DMS79 treated with DMSO at 0.1 percent for 48 hours (cell line): ENCODE measurements at regions not wholly inside any gene's neighbourhood (a gene's known extent, or its start where the extent isn't known, plus 50 kb on each side); places are given as distances from the start of the nearest gene placed in this dataset.
"Not testable (repeated sequence)": the region's sequence is repeated elsewhere in the genome, so short reads cannot be mapped to it uniquely, and the experiment has no call there.

ENCODE experiments used
- DNase-seq: peaks from one replicate; lab custom pipeline; 2025; lab: John Stamatoyannopoulos, UW

DNA sequence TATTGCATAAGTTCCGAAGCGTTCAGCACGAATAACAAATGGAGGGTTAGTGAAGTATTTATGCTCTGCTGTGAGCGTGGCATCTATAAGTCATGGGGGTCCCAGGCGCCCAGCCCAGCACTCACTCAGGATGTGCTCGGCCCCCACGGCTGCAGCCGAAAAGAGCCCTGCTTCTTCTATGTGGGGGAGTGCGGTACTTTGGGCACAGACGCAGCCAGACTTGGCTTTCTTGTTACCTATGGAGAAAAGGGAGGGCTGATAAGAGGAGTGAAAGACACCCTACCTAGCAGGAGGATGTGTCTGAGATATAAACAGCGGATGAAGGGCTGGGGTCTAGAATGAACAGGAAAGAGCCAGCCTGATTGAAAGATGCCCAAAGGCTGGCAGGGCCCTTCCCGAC is 51.4 kb downstream of the MRPL36 start:
- DNase-seq, result no peak

- no peak for DNase-seq
Measured at GRCh38 chr5:1747803-1748085, 51.9 kb downstream of the MRPL36 start.

DNA sequence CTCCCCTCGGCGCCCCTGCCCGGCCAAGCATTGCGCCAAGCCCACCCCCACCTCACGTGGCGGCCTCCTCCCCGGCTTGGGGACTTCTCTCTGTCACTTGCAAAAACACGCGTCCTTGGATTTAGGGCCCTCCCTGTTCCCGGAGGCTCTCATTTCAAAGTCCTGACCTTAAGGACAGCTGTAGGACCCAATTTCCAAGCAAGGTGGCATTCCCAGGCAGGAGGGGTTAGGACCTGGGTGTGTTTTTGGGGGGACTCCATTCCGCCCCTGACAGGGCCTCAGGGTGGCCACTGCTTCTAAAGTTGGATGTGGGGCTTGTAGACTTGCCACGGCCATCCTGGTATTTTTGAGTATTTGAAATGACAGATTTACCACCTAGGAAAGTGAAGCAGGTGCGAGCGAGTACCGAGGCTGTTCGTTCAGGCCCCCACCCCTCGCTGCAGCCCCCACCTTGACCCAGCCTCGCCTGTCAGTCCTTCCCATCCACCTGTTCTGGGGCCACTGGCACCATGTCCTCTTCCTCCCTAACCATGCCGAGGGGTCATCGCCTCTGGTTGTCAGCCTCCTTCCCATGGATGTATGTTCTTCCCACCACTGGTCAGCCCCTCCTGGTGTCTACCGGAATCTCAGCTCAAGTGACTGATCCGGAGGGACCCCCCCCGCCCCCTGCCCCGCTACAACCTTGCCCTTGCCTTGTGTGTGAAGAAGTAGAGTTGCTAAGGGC is 52.4 kb downstream of the MRPL36 start:
- no peak for DNase-seq

DNA sequence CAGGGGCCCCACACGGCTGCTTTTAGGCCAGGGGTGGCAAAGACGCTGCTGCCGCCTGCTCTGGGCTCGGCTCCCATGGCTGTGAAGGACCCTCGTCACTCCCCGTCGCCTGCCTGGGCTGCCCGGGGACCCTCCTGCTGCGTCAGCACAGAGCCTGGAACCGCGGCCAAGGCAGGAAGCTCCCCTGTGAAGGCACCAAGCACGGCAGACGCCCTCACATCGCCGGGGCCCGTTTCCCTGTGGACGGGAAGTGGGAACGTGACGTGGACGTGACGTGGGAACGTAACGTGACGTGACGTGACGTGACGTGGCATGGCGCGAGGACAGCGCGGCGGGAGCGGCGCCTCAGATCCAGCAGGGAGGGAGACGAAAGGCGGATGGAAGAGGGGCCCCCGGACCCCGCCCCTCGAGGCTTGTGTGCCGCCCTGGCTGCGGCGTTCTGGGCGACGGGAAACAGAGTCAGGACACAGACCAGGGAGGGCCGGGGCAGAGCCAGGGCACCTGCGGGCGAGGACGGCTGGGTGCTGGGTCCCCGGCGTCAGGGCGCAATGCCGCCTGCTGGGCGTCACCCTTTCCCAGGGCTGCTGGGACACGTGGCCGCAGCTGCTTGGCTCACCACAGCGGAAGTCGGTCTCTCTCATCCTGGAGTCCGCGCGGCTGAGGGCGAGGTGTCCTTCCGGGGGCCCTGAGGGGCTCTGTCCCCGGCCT is 53.1 kb downstream of the MRPL36 start:
- no peak for DNase-seq

DNA sequence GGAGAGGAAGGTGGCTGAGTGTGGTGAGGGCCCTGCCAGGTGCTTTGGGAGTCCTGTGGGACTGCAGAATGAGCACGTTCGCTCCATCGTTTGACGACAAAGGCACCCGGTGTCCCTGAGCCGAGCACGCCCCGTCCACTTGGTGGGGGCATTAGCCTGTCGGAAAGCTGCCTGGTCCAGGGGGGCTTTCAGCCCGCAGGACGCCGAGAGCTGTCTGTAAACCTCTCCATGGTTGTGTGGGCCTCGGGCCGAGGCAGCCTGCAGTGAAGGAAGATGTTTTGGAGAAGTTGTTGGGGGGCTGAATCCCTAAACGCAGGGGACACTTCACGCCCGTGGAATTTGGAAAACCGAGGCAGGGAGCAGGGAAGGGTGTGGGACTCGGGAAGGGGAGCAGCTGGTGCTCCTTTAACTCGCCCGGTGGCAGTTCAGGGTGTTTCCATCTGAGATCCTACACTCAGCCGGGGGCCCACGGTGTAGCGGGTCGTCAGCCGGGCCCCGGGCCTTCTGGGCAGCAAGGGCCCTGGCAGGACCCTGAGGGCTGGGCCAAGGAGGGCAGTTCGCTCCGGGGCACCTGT is 53.8 kb downstream of the MRPL36 start:
- DNase-seq, result no peak

DNA sequence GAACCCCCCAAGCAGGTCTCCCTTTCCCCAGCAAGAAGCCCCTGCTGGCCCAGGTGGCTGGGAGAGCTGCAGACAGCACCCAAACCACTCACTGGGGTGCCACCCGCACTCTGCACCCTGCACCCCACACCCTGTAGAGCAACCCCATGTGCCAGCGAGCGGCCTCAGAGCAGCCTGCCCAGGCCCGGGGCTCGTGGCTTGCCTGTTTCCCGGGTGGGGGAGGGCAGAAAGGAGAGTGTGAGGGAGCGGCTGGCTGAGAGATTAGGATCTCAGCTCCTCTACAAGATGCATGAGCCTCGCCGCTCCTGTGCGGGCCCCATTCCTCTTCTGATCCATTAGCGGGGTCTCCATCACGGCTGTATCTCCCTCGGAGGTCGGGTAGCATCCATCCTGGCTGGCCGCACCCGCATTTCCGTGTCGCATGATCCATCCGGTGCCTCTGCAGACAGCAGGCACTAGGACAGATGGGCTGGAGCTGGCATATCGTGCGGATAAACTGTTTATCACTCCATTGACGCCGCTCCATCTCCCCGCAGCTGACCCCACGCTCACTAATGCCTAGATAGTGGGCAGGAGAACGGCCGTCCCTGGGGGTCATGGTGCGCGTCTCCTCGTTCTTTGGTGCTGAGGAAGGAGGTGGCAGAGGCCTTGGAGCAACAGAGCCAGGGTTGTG is 54.4 kb downstream of the MRPL36 start:
- DNase-seq, result no peak

DNA sequence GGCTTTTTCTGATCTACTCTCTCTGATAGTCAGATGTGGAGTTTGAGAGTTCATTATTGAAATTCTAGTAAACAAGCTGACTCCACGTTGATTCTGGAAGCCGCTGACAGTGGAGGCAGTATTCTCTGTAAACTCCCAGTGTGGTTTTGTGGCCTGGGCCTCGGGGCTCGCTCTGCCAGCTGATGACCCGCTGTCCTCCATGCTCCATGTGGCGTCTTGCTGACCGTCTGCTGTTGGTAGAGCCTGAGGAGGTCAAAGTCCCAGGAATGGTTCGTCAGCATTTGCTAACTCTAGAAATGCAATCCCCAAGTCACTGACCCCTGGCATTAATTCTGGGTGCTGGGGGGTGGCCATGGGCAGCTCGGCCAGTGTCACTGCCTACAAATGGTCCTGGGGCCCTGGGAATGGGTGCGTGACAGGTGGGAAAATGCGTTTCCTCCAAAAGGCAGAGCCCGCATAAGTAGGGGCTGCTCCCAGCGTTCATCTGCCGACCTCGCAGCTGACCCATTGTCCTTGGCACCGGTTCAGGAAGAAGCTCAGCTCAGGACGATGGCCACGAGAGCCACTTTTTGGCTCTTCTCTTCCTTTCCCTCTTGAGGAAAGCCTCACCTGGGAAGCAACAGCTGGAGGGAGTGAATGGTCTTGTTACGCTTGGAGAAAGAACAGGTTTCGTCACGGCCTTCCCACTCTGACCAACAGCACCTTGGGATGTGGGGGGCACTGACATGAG is 55.1 kb downstream of the MRPL36 start:
- DNase-seq, result no peak

GRCh38 chr5:1743769-1744085 is 55.9 kb downstream of the MRPL36 start:
- no peak for DNase-seq

DNA sequence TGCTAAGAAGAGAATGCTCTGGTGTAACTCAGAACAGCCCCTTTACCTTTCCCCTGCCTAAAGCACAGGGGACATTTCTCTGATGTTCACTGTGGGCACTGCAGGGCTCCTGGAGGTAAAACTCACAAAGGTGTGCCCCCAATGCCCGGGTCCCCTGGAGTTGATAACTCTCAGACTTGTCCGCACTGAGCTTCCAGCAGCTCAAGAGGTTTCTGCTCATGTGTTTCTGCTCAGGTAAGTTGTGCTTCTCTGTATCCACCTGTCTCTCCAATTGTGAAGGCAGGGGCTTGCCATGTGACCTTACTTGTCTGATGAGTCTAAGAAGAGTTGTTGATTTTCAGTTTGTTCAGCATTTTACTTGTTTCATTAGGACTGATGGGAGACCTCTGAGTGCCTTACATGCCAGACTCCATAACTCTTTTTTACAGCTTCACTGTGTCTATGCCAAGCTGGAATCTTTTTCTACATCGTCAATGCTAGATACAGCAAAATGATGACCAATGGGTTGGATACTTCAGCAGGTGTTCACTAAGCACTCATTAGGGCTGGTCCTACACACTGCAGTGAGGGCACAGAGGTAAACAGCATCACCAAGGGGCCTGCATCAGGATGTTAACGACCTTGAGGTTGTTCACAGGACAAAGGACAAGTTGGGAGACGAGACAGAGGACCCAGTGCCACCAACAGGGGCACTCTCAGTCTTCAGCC is 56.4 kb downstream of the MRPL36 start:
- no peak for DNase-seq

DNA sequence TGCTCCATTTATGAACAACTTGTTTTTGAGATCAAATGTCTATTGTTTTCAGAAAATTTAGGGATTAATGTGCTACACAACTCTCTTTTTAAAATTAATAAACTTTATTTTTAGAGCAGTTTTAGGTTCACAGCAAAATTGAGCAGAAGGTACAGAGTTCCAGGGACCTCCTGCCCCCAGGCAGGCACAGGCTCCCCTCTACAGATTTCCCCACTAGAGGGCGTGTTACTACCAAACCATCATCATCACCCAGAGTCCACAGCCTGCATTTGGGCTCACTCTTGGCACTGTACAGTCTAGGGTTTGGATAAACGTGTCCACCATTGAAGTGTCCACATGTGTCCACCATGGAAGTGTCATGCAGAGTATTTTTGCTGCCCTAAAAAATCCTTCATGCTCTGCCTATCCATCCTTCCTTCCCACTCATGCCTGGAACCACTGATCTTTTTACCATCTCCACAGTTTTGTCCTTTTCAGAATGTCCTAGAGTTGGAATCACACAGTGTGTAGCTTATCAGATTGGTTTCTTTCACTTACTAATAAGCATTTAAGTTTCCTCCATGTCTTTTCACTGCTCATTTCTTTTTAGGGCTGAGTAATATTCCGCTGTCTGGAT is 61.7 kb downstream of the MRPL36 start:
- no peak for DNase-seq

DNA sequence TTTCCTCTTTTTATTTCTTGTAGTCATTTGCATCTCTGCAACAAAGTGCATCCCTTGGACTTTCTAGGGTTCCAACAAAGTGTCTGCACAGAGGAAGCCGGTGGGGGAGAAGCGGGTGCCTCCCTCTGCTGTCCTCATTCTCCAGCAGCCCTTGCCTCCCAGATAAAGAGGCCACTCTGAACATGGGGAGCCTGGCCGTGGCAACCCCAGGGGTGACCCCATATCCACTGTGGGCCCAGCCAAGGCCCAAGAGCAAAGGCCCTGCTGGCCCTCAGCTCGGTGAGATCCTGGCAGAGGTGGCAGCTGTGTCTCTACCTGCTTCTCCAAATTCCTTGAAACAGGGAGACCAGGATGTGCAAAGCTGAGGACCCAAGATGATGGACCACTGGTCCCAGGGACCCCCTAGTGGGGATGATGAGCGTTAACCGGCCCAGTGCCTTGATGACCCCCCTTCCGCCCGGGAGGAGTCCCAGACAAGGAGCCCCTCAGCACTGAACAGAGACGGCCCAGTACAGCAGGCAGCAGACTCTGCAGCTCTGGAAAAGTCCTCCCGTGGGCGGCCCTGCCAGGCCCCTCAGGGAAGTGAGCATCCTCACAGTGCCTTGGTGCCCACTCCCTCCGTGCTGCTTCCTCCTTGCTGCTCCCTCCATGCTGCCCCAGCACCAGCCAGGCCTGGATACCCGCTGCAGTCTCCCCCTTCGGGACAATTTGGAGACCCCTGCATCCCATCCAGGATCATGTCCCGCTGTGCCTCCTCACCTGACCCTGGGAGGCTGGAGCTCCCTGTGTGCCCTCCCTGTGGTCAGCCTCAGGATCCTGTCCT is 62.5 kb downstream of the MRPL36 start:
- no peak for DNase-seq

DNA sequence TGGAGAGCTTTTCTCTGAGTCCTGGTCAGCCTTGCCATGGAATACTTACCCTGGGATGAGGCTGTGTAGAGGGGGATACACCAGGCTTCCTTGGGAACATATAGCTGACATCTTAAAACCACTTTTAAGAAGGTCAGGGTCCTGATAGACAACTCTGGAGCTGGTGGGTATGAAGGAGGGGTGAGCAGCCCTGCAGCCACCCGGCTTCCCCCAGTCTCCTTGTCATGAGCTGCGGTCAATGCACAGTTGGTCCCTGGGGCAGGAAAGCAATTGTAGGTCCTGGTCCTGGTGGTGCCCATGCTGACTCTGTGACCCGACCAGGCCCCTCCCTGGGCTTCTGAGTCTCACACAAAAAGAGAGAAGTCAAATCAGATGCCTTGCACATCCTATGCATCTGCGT is 63.6 kb downstream of the MRPL36 start:
- no peak for DNase-seq

- no peak for DNase-seq
Measured at GRCh38 chr5:1735320-1735970, 64.2 kb downstream of the MRPL36 start.

DNA sequence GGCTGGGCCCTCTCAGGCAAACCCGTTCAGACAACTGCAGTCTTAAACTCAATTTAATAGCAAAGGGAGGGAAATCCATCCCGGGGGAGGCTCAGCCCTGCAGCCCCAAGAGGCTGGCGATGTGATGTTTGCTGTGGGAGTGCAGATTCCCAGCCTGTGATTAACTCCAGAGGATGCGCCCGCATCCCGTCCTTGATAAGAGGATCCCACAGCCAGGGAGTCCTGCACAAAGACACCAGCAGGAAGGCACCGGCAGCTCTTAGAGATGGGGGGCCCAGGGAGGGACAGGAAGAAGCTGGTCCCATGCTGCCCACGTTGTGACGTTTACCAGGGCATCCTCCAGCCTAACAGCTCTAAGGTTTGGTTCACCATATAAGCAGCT is 64.7 kb downstream of the MRPL36 start:
- DNase-seq, result no peak

- DNase-seq, result no peak
Measured at GRCh38 chr5:1734271-1734907, 65.2 kb downstream of the MRPL36 start.

- DNase-seq, result no peak
Measured at GRCh38 chr5:1733369-1733768, 66.3 kb downstream of the MRPL36 start.

DNA sequence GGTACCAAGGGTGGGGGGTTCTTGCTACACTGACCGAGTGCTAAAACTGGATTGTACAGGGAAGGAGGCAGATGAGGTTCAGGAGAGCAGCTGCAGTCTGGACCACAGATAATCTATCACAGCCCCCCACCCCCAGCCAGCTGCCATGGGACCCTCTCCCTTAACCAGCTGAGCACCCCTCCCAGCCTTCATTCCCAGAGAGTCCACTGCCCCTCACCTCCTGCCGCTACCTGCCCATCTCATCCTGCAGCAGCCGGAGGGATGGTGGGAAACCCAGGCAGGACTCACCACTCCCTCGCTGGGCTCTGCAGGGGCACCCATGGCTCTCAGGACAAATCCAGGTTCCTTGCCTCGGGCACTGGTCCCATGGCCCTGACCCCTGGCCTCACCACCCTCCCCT is 66.7 kb downstream of the MRPL36 start:
- no peak for DNase-seq

- no peak for DNase-seq
Measured at GRCh38 chr5:1732238-1732941, 67.2 kb downstream of the MRPL36 start.

DNA sequence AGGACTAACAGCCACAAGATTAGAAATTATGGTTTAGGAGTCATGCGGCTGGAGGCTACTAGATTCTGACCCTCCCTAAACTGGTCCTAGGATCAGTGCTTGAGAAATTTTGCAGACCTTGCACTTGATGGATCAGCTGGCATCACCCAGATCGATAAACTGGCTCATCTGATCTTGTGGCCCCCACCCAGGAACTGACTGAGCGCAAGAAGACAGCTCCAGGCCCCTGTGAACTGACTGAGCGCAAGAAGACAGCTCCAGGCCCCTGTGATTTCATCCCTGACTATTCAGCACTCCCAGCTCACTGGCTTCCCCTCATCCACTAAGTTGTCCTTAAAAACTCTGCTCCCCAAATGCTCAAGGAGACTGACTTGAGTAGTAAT is 67.8 kb downstream of the MRPL36 start:
- DNase-seq, result not testable (repeated sequence)
